Mesothelial cell of epicardium (in vitro differentiated cells): ENCODE measurements at regions not wholly inside any gene's neighbourhood (a gene's known extent, or its start where the extent isn't known, plus 50 kb on each side); places are given as distances from the start of the nearest gene placed in this dataset.
A peak's percentile ranks its signal among the peaks of the same experiment; 100 is the strongest.

Experiments
- DNase-seq, 2 experiments: peaks; one replicate each; pipeline ENCODE4 v3.0.0; 2021; ENCODE audit warnings: low spot score in 2 of 2; ENCODE audit not compliant: unreplicated experiment in 2 of 2
- H3K27ac Mint-ChIP-seq: 2 replicates; pipeline ENCODE4 v1.8.0; 2021; ENCODE audit warnings: mixed read lengths
- H3K27me3 Mint-ChIP-seq: 2 replicates; pipeline ENCODE4 v1.8.0; 2021; ENCODE audit warnings: low read depth, mixed read lengths
- H3K36me3 Mint-ChIP-seq: 2 replicates; pipeline ENCODE4 v1.8.0; 2021; ENCODE audit warnings: mixed read lengths
- H3K4me1 Mint-ChIP-seq: 2 replicates; pipeline ENCODE4 v1.8.0; 2021; ENCODE audit warnings: mixed read lengths
- H3K4me3 Mint-ChIP-seq: 2 replicates; pipeline ENCODE4 v1.8.0; 2021; ENCODE audit warnings: mild to moderate bottlenecking, moderate library complexity, mixed read lengths
- H3K9me3 Mint-ChIP-seq: 2 replicates; pipeline ENCODE4 v1.8.0; 2021; ENCODE audit warnings: mixed read lengths
- CTCF ChIP-seq: fragments of 200-600 bp; sonication (generic); IDR thresholded peaks from one replicate; pipeline ENCODE4 v1.5.0; 2021; ENCODE audit warnings: antibody characterized with exemption; ENCODE audit not compliant: unreplicated experiment

- Mint-ChIP-seq H3K4me3 (no peak overlapping the region), H3K9me3 (peaks cover 6% of the 10 kb centered on the region), H3K36me3 (no peaks in the 10 kb centered on the region), H3K27ac (no peak overlapping the region), H3K4me1 (peaks cover 12% of the 10 kb centered on the region), H3K27me3 (peaks cover 65% of the 10 kb centered on the region)
- DNase-seq, result peak in 1 of 2 experiments; percentile 5
- no peak for TF ChIP-seq CTCF
Measured at GRCh38 chr6:44500074-44500473, 112.6 kb downstream of the CDC5L start.

- Mint-ChIP-seq H3K9me3 (peaks cover 6% of the 10 kb centered on the region), H3K27me3 (peaks cover 59% of the 10 kb centered on the region), H3K4me1 (peaks cover 14% of the 10 kb centered on the region), H3K36me3 (no peaks in the 10 kb centered on the region), H3K27ac (no peak overlapping the region), H3K4me3 (no peak overlapping the region)
- no peak for TF ChIP-seq CTCF
- DNase-seq, result no peak
Measured at GRCh38 chr6:44503471-44503870, 116.0 kb downstream of the CDC5L start.

- no peak for TF ChIP-seq CTCF
- H3K36me3 Mint-ChIP-seq, result no peaks in the 10 kb centered on the region
- H3K4me1 Mint-ChIP-seq, result peaks cover 14% of the 10 kb centered on the region
- H3K4me3 Mint-ChIP-seq, result no peak overlapping the region
- H3K27ac Mint-ChIP-seq, result no peak overlapping the region
- peak in 1 of 2 experiments; percentile 34 for DNase-seq
- H3K9me3 Mint-ChIP-seq, result peaks cover 6% of the 10 kb centered on the region
- H3K27me3 Mint-ChIP-seq, result peaks cover 58% of the 10 kb centered on the region
Measured at GRCh38 chr6:44504301-44504791, 116.8 kb downstream of the CDC5L start.

GRCh38 chr6:44505751-44506150 is 118.2 kb downstream of the CDC5L start:
- DNase-seq, result peak in 1 of 2 experiments; percentile 28
- Mint-ChIP-seq H3K4me3 (no peak overlapping the region), H3K27me3 (peaks cover 53% of the 10 kb centered on the region), H3K4me1 (peaks cover 14% of the 10 kb centered on the region), H3K9me3 (peaks cover 4% of the 10 kb centered on the region), H3K27ac (no peak overlapping the region), H3K36me3 (no peaks in the 10 kb centered on the region)
- TF ChIP-seq CTCF, result no peak

GRCh38 chr6:44507014-44507413 is 119.5 kb downstream of the CDC5L start:
- no peak for DNase-seq
- Mint-ChIP-seq H3K27me3 (peaks cover 50% of the 10 kb centered on the region), H3K4me1 (peaks cover 14% of the 10 kb centered on the region), H3K9me3 (no peaks in the 10 kb centered on the region), H3K36me3 (no peaks in the 10 kb centered on the region), H3K4me3 (no peak overlapping the region), H3K27ac (no peak overlapping the region)
- TF ChIP-seq CTCF, result no peak

- Mint-ChIP-seq H3K4me3 (no peak overlapping the region), H3K9me3 (no peaks in the 10 kb centered on the region), H3K27ac (no peak overlapping the region), H3K4me1 (peaks cover 14% of the 10 kb centered on the region), H3K36me3 (no peaks in the 10 kb centered on the region), H3K27me3 (peaks cover 37% of the 10 kb centered on the region)
- no peak for TF ChIP-seq CTCF
- DNase-seq, result no peak
Measured at GRCh38 chr6:44508646-44509045, 121.1 kb downstream of the CDC5L start.
